ENCODE measurements at regions not wholly inside any gene's neighbourhood (a gene's known extent, or its start where the extent isn't known, plus 50 kb on each side); places are given as distances from the start of the nearest gene placed in this dataset.

- H3K9ac ChIP-seq (ENCODE audit: low read depth in 1 of 2, low read length in 2 of 2) = no peak overlapping the region
These were observed 143.5 kb upstream of the PALMD start for GRCh38 chr1:99502400-99502799.

GRCh38 chr1:99503276-99503747 is 142.6 kb upstream of the PALMD start:
- Histone ChIP-seq H3K9ac (ENCODE audit: low read depth in 1 of 2, low read length in 2 of 2) (no peak overlapping the region), H3K4me3 (ENCODE audit: low read depth in 1 of 3, low read length in 3 of 3) (no peak overlapping the region), H3K27me3 (ENCODE audit: control insufficient read depth in 4 of 4, insufficient read depth in 4 of 4, low read length in 3 of 4) (no peaks in the 10 kb centered on the region), H3K9me3 (ENCODE audit: control insufficient read depth in 4 of 4, low read length in 3 of 4) (no peaks in the 10 kb centered on the region), H3K36me3 (ENCODE audit: control insufficient read depth in 4 of 4, insufficient read depth in 3 of 4, low read depth in 1 of 4, low read length in 3 of 4) (no peaks in the 10 kb centered on the region), H3K27ac (ENCODE audit: low read depth in 1 of 2, low read length in 2 of 2) (no peak overlapping the region), H3K4me1 (ENCODE audit: control insufficient read depth in 4 of 4, insufficient read depth in 4 of 4, low read length in 3 of 4) (no peaks in the 10 kb centered on the region)
- DNase-seq (ENCODE audit: low spot score) = no peak
- TF ChIP-seq TAF1 (conservative IDR thresholded peaks at IDR 0.05) (no peak), ATF3 (IDR thresholded peaks at IDR 0.05) (no peak), NR2F2 (IDR thresholded peaks at IDR 0.05) (no peak), SP1 (IDR thresholded peaks at IDR 0.05) (no peak), GABPA (IDR thresholded peaks at IDR 0.05 in 1 of 2, conservative IDR thresholded peaks at IDR 0.05 in 1 of 2) (no peak), YY1 (IDR thresholded peaks at IDR 0.05) (no peak), HNF4A (conservative IDR thresholded peaks at IDR 0.05) (no peak), REST (IDR thresholded peaks at IDR 0.05) (no peak), RXRA (IDR thresholded peaks at IDR 0.05) (no peak), ZBTB33 (IDR thresholded peaks at IDR 0.05) (no peak), HNF4G (IDR thresholded peaks at IDR 0.05) (no peak), EGR1 (IDR thresholded peaks at IDR 0.05; ENCODE audit: low read depth in 2 of 2) (no peak), FOXA1 (IDR thresholded peaks at IDR 0.05) (no peak), MAX (IDR thresholded peaks at IDR 0.05) (no peak), CTCF (IDR thresholded peaks at IDR 0.05; ENCODE audit: low read depth, low read length, missing input control) (no peak), FOXA2 (IDR thresholded peaks at IDR 0.05) (no peak), JUND (IDR thresholded peaks at IDR 0.05) (no peak), RAD21 (IDR thresholded peaks at IDR 0.05) (no peak)
- WGBS = 68% methylated on average over 4 of the region's 4 CpGs

More at GRCh38 chr1:99502400-99502799, 143.5 kb upstream of the PALMD start:
- no peaks in the 10 kb centered on the region for H3K36me3 ChIP-seq (ENCODE audit: control insufficient read depth in 4 of 4, insufficient read depth in 3 of 4, low read depth in 1 of 4, low read length in 3 of 4)
- H3K9me3 ChIP-seq (ENCODE audit: control insufficient read depth in 4 of 4, low read length in 3 of 4) = no peaks in the 10 kb centered on the region
- no peaks in the 10 kb centered on the region for H3K27me3 ChIP-seq (ENCODE audit: control insufficient read depth in 4 of 4, insufficient read depth in 4 of 4, low read length in 3 of 4)
- H3K27ac ChIP-seq (ENCODE audit: low read depth in 1 of 2, low read length in 2 of 2) = no peak overlapping the region
- WGBS = 77% methylated on average over 3 of the region's 3 CpGs
- no peak overlapping the region for H3K4me3 ChIP-seq (ENCODE audit: low read depth in 1 of 3, low read length in 3 of 3)
- H3K4me1 ChIP-seq (ENCODE audit: control insufficient read depth in 4 of 4, insufficient read depth in 4 of 4, low read length in 3 of 4) = no peaks in the 10 kb centered on the region
- DNase-seq (ENCODE audit: low spot score) = no peak
- TF ChIP-seq NR2F2 (IDR thresholded peaks at IDR 0.05) = no peak
